ENCODE measurements at regions not wholly inside any gene's neighbourhood (a gene's known extent, or its start where the extent isn't known, plus 50 kb on each side); places are given as distances from the start of the nearest gene placed in this dataset.
"Not testable (repeated sequence)": the region's sequence is repeated elsewhere in the genome, so short reads cannot be mapped to it uniquely, and the experiment has no call there.

DNA sequence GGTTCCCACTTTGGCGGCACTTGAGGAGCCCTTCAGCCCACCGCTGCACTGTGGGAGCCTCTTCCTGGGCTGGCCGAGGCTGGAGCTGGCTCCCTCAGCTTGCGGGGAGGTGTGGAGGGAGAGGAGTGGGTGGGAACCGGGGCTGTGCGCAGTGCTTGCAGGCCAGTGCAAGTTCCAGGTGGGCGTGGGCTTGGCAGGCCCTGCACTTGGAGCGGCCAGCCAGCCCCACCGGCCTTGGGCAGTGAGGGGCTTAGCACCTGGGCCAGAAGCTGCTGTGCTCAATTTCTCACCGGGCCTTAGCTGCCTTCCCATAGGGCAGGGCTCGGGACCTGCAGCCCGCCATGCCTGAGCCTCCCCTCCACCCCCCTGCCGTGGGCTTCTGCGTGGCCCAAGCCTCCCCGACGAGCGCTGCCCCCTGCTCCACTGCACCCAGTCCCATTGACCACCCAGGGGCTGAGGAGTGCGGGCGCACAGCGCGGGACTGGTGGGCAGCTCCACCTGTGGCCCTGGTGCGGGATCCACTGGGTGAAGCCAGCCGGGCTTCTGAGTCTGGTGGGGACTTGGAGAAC, 474.3 kb downstream of the MID1IP1 start:
- Mint-ChIP-seq H3K4me3 (no peak overlapping the region), H3K9me3 (peaks cover 14% of the 10 kb centered on the region), H3K27me3 (ENCODE audit: insufficient read depth) (no peaks in the 10 kb centered on the region), H3K27ac (no peak overlapping the region), H3K36me3 (ENCODE audit: low read depth) (no peaks in the 10 kb centered on the region), H3K4me1 (ENCODE audit: low read depth) (no peaks in the 10 kb centered on the region)
- DNase-seq: no peak
- TF ChIP-seq, protein P1, sequence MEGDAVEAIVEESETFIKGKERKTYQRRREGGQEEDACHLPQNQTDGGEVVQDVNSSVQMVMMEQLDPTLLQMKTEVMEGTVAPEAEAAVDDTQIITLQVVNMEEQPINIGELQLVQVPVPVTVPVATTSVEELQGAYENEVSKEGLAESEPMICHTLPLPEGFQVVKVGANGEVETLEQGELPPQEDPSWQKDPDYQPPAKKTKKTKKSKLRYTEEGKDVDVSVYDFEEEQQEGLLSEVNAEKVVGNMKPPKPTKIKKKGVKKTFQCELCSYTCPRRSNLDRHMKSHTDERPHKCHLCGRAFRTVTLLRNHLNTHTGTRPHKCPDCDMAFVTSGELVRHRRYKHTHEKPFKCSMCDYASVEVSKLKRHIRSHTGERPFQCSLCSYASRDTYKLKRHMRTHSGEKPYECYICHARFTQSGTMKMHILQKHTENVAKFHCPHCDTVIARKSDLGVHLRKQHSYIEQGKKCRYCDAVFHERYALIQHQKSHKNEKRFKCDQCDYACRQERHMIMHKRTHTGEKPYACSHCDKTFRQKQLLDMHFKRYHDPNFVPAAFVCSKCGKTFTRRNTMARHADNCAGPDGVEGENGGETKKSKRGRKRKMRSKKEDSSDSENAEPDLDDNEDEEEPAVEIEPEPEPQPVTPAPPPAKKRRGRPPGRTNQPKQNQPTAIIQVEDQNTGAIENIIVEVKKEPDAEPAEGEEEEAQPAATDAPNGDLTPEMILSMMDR (IDR thresholded peaks at IDR 0.05): no peak

DNA sequence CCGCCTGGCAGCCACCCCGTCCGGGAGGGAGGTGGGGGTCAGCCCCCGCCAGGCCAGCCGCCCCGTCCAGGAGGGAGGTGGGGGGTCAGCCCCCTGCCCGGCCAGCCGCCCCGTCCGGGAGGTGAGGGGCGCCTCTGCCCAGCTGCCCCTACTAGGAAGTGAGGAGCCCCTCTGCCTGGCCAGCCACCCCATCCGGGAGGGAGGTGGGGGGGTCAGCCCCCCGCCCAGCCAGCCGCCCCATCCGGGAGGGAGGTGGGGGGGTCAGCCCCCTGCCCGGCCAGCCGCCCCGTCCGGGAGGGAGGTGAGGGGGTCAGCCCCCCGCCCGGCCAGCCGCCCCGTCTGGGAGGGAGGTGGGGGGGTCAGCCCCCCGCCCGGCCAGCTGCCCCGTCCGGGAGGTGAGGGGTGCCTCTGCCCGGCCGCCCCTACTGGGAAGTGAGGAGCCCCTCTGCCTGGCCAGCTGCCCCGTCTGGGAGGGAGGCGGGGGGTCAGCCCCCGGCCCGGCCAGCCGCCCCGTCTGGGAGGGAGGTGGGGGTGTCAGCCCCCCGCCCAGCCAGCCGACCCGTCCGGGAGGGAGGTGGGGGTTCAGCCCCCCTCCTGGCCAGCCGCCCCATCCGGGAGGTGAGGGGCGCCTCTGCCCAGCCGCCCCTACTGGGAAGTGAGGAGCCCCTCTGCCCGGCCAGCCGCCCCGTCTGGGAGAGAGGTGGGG, 476.6 kb downstream of the MID1IP1 start:
- H3K4me3 Mint-ChIP-seq; DNase-seq; H3K36me3 Mint-ChIP-seq (ENCODE audit: low read depth); H3K27me3 Mint-ChIP-seq (ENCODE audit: insufficient read depth); H3K27ac Mint-ChIP-seq; H3K4me1 Mint-ChIP-seq (ENCODE audit: low read depth): not testable (repeated sequence)
- peaks cover 14% of the 10 kb centered on the region for H3K9me3 Mint-ChIP-seq

DNA sequence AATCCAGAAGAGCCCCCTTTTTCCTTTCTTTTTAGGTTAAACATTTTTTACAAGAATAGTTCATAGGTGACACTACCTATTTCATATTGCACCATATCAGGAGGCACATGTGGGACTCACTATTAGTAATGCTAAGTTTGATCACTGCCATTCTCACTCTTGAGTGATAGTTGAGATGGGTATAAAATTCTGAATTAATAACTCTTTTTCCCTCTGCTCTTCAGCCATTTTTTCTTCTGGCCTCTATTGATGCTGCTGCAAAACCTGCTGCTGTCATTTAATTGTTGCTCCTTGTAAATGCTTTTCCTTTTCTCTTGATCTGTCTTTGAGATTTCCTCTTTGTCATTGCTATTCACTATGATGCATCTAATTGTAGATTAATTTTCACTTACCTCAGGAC, 482.0 kb downstream of the MID1IP1 start:
- Mint-ChIP-seq H3K27ac (no peak overlapping the region), H3K9me3 (peaks cover 20% of the 10 kb centered on the region), H3K36me3 (ENCODE audit: low read depth) (no peaks in the 10 kb centered on the region), H3K27me3 (ENCODE audit: insufficient read depth) (peaks cover 3% of the 10 kb centered on the region; the same call in 1 of the 2 replicates), H3K4me1 (ENCODE audit: low read depth) (no peaks in the 10 kb centered on the region), H3K4me3 (no peak overlapping the region)
- TF ChIP-seq, protein P1 (IDR thresholded peaks at IDR 0.05): no peak
- DNase-seq: no peak

DNA sequence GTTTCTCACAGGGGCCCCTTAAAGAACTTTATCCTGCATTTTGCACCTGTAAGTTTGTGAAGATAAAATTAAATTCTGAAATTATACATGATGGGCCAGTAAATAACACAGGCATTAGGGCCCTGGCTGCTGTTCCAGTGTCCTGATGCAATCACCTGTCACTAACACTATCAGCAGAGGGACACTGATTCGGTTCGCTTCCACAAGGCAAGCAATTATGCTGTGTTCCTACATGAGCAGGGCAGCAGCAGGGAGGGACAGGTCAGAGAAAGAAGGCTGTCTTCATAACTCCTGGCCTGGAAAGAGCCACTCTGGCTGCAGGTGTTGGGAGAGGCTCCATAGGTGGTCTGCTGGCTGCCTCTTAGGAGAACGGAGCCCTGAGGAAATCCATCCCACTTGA, 487.3 kb downstream of the MID1IP1 start:
- DNase-seq: no peak
- no peak overlapping the region for H3K27ac Mint-ChIP-seq
- peaks cover 13% of the 10 kb centered on the region for H3K9me3 Mint-ChIP-seq
- H3K36me3 Mint-ChIP-seq (ENCODE audit: low read depth): no peaks in the 10 kb centered on the region
- no peak overlapping the region for H3K4me3 Mint-ChIP-seq
- H3K27me3 Mint-ChIP-seq (ENCODE audit: insufficient read depth): peaks cover 3% of the 10 kb centered on the region; the same call in 1 of the 2 replicates
- TF ChIP-seq, protein P1 (IDR thresholded peaks at IDR 0.05): no peak
- no peaks in the 10 kb centered on the region for H3K4me1 Mint-ChIP-seq (ENCODE audit: low read depth)

DNA sequence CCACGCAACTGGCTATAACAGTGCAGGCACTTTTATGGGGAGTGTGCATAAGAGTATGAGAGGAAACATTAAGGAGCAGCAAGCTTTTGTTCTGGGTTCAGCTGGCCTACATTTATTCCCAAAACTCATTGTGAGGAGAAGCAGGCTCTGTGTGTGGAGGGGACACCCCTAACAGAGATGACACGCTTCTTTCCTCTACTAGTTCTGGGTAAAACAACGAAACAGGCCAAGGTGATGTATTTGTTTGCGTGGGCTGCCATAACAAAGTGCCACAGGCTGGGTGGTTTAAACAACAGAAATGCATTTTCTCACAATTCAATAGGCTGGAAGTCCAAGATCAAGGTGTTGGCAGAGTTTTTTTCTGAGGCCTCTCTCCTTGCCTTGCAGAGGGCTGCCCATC, 488.6 kb downstream of the MID1IP1 start:
- Mint-ChIP-seq H3K9me3 (peaks cover 6% of the 10 kb centered on the region), H3K27me3 (ENCODE audit: insufficient read depth) (peaks cover 3% of the 10 kb centered on the region; the same call in 1 of the 2 replicates), H3K36me3 (ENCODE audit: low read depth) (no peaks in the 10 kb centered on the region), H3K4me3 (no peak overlapping the region), H3K4me1 (ENCODE audit: low read depth) (no peaks in the 10 kb centered on the region), H3K27ac (no peak overlapping the region)
- DNase-seq: no peak
- TF ChIP-seq, protein P1 (IDR thresholded peaks at IDR 0.05): no peak

DNA sequence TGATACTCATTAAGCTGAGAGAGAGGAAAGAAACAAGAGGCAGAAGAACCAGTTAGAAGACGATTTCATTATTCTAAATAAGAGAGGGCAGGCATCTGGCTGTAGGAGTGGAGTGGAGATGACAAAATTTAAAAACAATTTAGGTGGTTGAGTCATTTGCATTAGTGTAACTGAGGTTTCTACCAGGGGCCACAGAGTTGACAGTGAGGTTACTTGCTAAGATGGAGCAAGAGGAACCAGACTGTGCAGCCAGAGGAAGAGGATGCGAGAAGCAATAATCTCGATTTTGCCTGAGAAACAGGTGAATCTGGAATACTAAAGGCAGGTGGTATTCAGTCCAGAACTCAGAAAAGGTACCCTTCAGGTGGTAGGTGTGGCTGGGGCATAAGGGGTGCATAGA, 491.9 kb downstream of the MID1IP1 start:
- no peaks in the 10 kb centered on the region for H3K4me1 Mint-ChIP-seq (ENCODE audit: low read depth)
- no peak overlapping the region for H3K4me3 Mint-ChIP-seq
- no peaks in the 10 kb centered on the region for H3K36me3 Mint-ChIP-seq (ENCODE audit: low read depth)
- no peak for DNase-seq
- H3K27ac Mint-ChIP-seq: no peak overlapping the region
- TF ChIP-seq, protein P1 (IDR thresholded peaks at IDR 0.05): no peak
- H3K9me3 Mint-ChIP-seq: peaks cover 12% of the 10 kb centered on the region
- H3K27me3 Mint-ChIP-seq (ENCODE audit: insufficient read depth): peaks cover 1% of the 10 kb centered on the region

All from HFFc6 (cell line).